Uterus (tissue), 3 donors: ENCODE measurements at regions not wholly inside any gene's neighbourhood (a gene's known extent, or its start where the extent isn't known, plus 50 kb on each side); places are given as distances from the start of the nearest gene placed in this dataset.

Experiments
- DNase-seq, 2 donors: peaks; one replicate each; pipeline ENCODE4 v3.0.0-alpha.2; 2019 to 2020
- H3K27ac ChIP-seq, 2 donors: fragments of 200-600 bp; sonication (generic); 1 replicate in 1 of 2; 2 replicates in 1 of 2; pipeline ENCODE4 v1.5.1; 2016 to 2018
- H3K27me3 ChIP-seq, 2 donors: fragments of 200-600 bp; sonication (generic); one replicate each; pipeline ENCODE4 v1.5.1; 2018 to 2019; ENCODE audit warnings: control low read depth in 1 of 2
- H3K36me3 ChIP-seq, 2 donors: fragments of 200-600 bp; sonication (generic); one replicate each; pipeline ENCODE4 v1.5.1; 2019; ENCODE audit warnings: control low read depth in 1 of 2
- H3K4me1 ChIP-seq, 2 donors: fragments of 200-600 bp; sonication (generic); one replicate each; pipeline ENCODE4 v1.5.1; 2018 to 2019; ENCODE audit warnings: control low read depth in 1 of 2
- H3K4me3 ChIP-seq, 2 donors: fragments of 200-600 bp; sonication (generic); 1 replicate in 1 of 2; 2 replicates in 1 of 2; pipeline ENCODE4 v1.5.1; 2018 to 2019; ENCODE audit warnings: mild to moderate bottlenecking in 1 of 2
- H3K9me3 ChIP-seq, 2 donors: fragments of 200-600 bp; sonication (generic); one replicate each; pipeline ENCODE4 v1.5.1; 2019; ENCODE audit warnings: control low read depth in 1 of 2
- CTCF ChIP-seq, 4 experiments: fragments of 200-600 bp in 2 of 4; fragments of 450-650 bp in 2 of 4; sonication (generic) in 2 of 4; IDR thresholded peaks; one replicate each; pipeline ENCODE4 v1.5.1; 2016 to 2019; ENCODE audit warnings: antibody characterized with exemption in 4 of 4, mild to moderate bottlenecking in 2 of 4, moderate library complexity in 1 of 4
- POLR2A ChIP-seq, 2 donors: fragments of 450-650 bp; IDR thresholded peaks; one replicate each; pipeline ENCODE4 v1.6.1; 2016; ENCODE audit warnings: antibody characterized with exemption in 2 of 2, mild to moderate bottlenecking in 1 of 2, moderate library complexity in 1 of 2
- intact Hi-C: fragments of 100-400 bp; cut with DNase I; formaldehyde crosslinking; loops from one replicate; pipeline ENCODE4 v1.15.1; 2023; ENCODE audit warnings: low total_unique reads
- donor health status: DM: yes; HTN: yes; CAD: no.

GRCh38 chr2:228871012-228871411, 400.1 kb downstream of the PID1 start:
- TF ChIP-seq CTCF (IDR thresholded peaks at IDR 0.05) (no peak), POLR2A (IDR thresholded peaks at IDR 0.05) (no peak)
- intact Hi-C loops, result no loop called here
- H3K36me3 ChIP-seq, result no peaks in the 10 kb centered on the region
- H3K9me3 ChIP-seq, result no peaks in the 10 kb centered on the region
- no peaks in the 10 kb centered on the region for H3K27me3 ChIP-seq
- H3K4me3 ChIP-seq, result no peak overlapping the region
- no peak overlapping the region for H3K27ac ChIP-seq
- no peak for DNase-seq
- no peaks in the 10 kb centered on the region for H3K4me1 ChIP-seq

GRCh38 chr2:228869636-228870264, 401.3 kb downstream of the PID1 start:
- no peak for DNase-seq
- H3K36me3 ChIP-seq, result no peaks in the 10 kb centered on the region
- intact Hi-C loops, result no loop called here
- TF ChIP-seq POLR2A (IDR thresholded peaks at IDR 0.05) (no peak), CTCF (IDR thresholded peaks at IDR 0.05) (no peak)
- H3K27ac ChIP-seq, result no peak overlapping the region
- H3K4me1 ChIP-seq, result no peaks in the 10 kb centered on the region
- no peaks in the 10 kb centered on the region for H3K27me3 ChIP-seq
- H3K9me3 ChIP-seq, result no peaks in the 10 kb centered on the region
- no peak overlapping the region for H3K4me3 ChIP-seq

DNA sequence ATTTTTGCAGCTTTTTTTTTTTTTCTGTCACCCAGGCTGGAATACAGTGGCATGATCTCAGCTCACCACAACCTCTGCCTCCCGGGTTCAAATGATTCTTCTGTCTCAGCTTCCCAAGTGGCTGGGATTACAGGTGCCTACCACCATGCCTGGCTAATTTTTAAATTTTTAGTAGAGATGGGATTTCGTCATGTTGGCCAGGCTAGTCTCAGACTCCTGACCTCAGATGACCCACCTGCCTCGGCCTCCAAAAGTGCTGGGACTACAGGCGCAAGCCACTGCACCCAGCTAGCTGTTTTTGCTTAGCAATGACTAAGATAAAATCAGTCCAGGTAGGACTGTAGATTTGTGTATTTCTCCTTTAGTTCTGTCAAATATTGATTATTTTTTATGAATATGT, 403.7 kb downstream of the PID1 start:
- Histone ChIP-seq H3K4me3 (no peak overlapping the region), H3K36me3 (no peaks in the 10 kb centered on the region), H3K9me3 (no peaks in the 10 kb centered on the region), H3K4me1 (no peaks in the 10 kb centered on the region), H3K27me3 (no peaks in the 10 kb centered on the region), H3K27ac (no peak overlapping the region)
- DNase-seq, result no peak
- TF ChIP-seq POLR2A (IDR thresholded peaks at IDR 0.05) (no peak), CTCF (IDR thresholded peaks at IDR 0.05) (no peak)
- intact Hi-C loops, result no loop called here

GRCh38 chr2:228866781-228867180, 404.3 kb downstream of the PID1 start:
- H3K27ac ChIP-seq, result no peak overlapping the region
- no peak for TF ChIP-seq CTCF (IDR thresholded peaks at IDR 0.05)
- TF ChIP-seq POLR2A (IDR thresholded peaks at IDR 0.05), result no peak
- no peaks in the 10 kb centered on the region for H3K36me3 ChIP-seq
- no peaks in the 10 kb centered on the region for H3K9me3 ChIP-seq
- H3K4me1 ChIP-seq, result no peaks in the 10 kb centered on the region
- H3K4me3 ChIP-seq, result no peak overlapping the region
- DNase-seq, result no peak
- no peaks in the 10 kb centered on the region for H3K27me3 ChIP-seq
- intact Hi-C loops, result no loop called here

GRCh38 chr2:228866044-228866443, 405.0 kb downstream of the PID1 start:
- no peaks in the 10 kb centered on the region for H3K4me1 ChIP-seq
- TF ChIP-seq POLR2A (IDR thresholded peaks at IDR 0.05) (no peak), CTCF (IDR thresholded peaks at IDR 0.05) (no peak)
- no peaks in the 10 kb centered on the region for H3K36me3 ChIP-seq
- DNase-seq, result no peak
- H3K4me3 ChIP-seq, result no peak overlapping the region
- no peaks in the 10 kb centered on the region for H3K27me3 ChIP-seq
- no peak overlapping the region for H3K27ac ChIP-seq
- intact Hi-C loops, result no loop called here
- H3K9me3 ChIP-seq, result no peaks in the 10 kb centered on the region
